ENCODE measurements at regions not wholly inside any gene's neighbourhood (a gene's known extent, or its start where the extent isn't known, plus 50 kb on each side); places are given as distances from the start of the nearest gene placed in this dataset.

DNA sequence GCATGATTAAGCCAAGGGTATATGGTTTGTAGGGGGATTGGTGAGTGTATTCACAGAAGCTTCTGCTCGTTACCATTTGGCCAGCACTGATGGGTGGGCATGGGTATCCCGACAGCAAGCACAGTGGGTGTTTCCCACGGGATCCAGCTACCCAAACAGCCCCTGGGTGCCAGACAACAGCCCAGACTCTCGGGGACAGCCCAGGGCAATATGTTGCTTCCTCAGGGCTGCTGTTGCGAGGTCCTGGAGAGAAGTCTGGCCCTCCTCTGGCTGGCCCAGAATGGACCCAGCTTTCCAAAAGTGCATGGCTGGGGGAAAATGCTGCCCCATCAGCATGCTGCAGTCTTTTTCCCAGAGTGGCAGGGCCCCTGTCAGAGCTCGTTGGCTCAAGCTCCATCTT is 247.0 kb downstream of the IRX1 start:
- Histone ChIP-seq H3K4me2 (ENCODE audit: low read length) (no peak overlapping the region), H3K56ac (ENCODE audit: low read length) (no peak overlapping the region), H4K8ac (ENCODE audit: low read depth, low read length) (no peak overlapping the region), H2AK5ac (ENCODE audit: low read length) (no peak overlapping the region), H3K36me3 (ENCODE audit: control insufficient read depth, insufficient read depth, low read length) (no peaks in the 10 kb centered on the region), H4K5ac (ENCODE audit: low read length) (no peak overlapping the region), H2BK15ac (replicated peaks; ENCODE audit: low read depth) (no peak overlapping the region), H3K79me2 (ENCODE audit: control insufficient read depth, insufficient read depth, low read length) (no peaks in the 10 kb centered on the region), H3K4me1 (ENCODE audit: control insufficient read depth, low read depth, low read length) (no peaks in the 10 kb centered on the region), H3K23ac (ENCODE audit: low read length) (no peak overlapping the region), H3K18ac (ENCODE audit: low read length) (no peak overlapping the region), H3K4ac (ENCODE audit: low read depth, low read length) (no peak overlapping the region), H3K9ac (ENCODE audit: low read length) (no peak overlapping the region), H3K79me1 (ENCODE audit: low read length) (no peaks in the 10 kb centered on the region), H3K4me3 (ENCODE audit: low read length) (no peak overlapping the region), H3K27ac (ENCODE audit: low read depth, low read length) (no peak overlapping the region), H2BK120ac (ENCODE audit: low read depth, low read length) (no peak overlapping the region), H2BK5ac (ENCODE audit: low read length) (no peak overlapping the region), H3K27me3 (ENCODE audit: insufficient read depth, low read length, poor library complexity) (no peaks in the 10 kb centered on the region)
- DNase-seq = no peak
- WGBS (ENCODE audit: extremely low coverage, insufficient coverage, low lambda C conversion rate) = no CpG with 5 or more reads among the region's 6 CpGs

DNA sequence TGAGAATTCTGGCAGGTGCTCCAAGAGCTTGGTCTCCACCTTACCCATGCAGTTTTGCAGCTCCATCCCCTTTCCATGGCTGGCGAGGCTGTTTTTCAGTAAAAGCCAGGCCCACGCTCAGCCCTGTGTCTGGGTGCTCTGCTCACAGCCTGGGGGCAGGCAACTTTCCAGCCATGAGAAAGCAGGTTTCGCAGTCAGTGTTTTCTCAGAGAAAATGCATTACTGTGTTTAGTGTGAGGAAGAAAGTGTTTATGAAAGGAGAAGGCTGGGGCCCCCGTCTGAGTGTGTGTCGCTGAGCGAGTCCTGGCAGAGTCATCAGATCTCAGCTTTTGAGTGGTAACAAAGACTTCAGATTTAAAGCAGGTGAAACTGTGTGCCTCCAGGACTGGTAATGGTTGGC is 248.1 kb downstream of the IRX1 start:
- Histone ChIP-seq H2BK5ac (ENCODE audit: low read length) (no peak overlapping the region), H3K36me3 (ENCODE audit: control insufficient read depth, insufficient read depth, low read length) (no peaks in the 10 kb centered on the region), H2BK120ac (ENCODE audit: low read depth, low read length) (no peak overlapping the region), H3K56ac (ENCODE audit: low read length) (no peak overlapping the region), H3K4me1 (ENCODE audit: control insufficient read depth, low read depth, low read length) (no peaks in the 10 kb centered on the region), H3K4ac (ENCODE audit: low read depth, low read length) (no peak overlapping the region), H3K9ac (ENCODE audit: low read length) (no peak overlapping the region), H3K4me2 (ENCODE audit: low read length) (no peak overlapping the region), H2AK5ac (ENCODE audit: low read length) (no peak overlapping the region), H3K18ac (ENCODE audit: low read length) (no peak overlapping the region), H3K79me2 (ENCODE audit: control insufficient read depth, insufficient read depth, low read length) (no peaks in the 10 kb centered on the region), H3K27me3 (ENCODE audit: insufficient read depth, low read length, poor library complexity) (no peaks in the 10 kb centered on the region), H4K8ac (ENCODE audit: low read depth, low read length) (no peak overlapping the region), H3K4me3 (ENCODE audit: low read length) (no peak overlapping the region), H3K23ac (ENCODE audit: low read length) (no peak overlapping the region), H2BK15ac (replicated peaks; ENCODE audit: low read depth) (no peak overlapping the region), H3K79me1 (ENCODE audit: low read length) (no peaks in the 10 kb centered on the region), H4K5ac (ENCODE audit: low read length) (no peak overlapping the region), H3K27ac (ENCODE audit: low read depth, low read length) (no peak overlapping the region)
- DNase-seq = no peak
- WGBS (ENCODE audit: extremely low coverage, insufficient coverage, low lambda C conversion rate) = no CpG with 5 or more reads among the region's 6 CpGs

DNA sequence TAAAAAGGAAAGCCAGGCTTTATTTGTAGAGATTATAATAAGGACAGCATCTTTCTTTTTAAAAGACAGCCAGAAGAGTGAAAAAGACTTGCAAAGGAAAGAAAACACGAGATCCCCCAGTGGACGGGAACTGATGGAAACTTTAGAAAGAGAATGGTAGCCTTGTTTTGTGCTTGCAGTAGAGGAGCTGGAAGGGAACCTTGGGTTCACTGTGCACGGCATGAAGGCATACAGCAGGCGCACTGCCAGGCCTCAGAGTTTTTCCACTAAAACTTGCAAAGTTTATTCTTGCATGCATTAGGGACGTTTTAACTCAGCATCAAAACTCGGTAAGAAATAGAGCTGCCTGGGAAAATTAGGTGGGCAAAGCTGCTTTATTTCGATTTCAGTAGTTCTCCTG is 248.6 kb downstream of the IRX1 start:
- Histone ChIP-seq H2BK15ac (replicated peaks; ENCODE audit: low read depth) (no peak overlapping the region), H3K23ac (ENCODE audit: low read length) (no peak overlapping the region), H3K56ac (ENCODE audit: low read length) (no peak overlapping the region), H3K27ac (ENCODE audit: low read depth, low read length) (no peak overlapping the region), H3K79me1 (ENCODE audit: low read length) (no peaks in the 10 kb centered on the region), H3K4me1 (ENCODE audit: control insufficient read depth, low read depth, low read length) (no peaks in the 10 kb centered on the region), H2BK120ac (ENCODE audit: low read depth, low read length) (no peak overlapping the region), H3K4me3 (ENCODE audit: low read length) (no peak overlapping the region), H4K8ac (ENCODE audit: low read depth, low read length) (no peak overlapping the region), H3K4ac (ENCODE audit: low read depth, low read length) (no peak overlapping the region), H2BK5ac (ENCODE audit: low read length) (no peak overlapping the region), H3K36me3 (ENCODE audit: control insufficient read depth, insufficient read depth, low read length) (no peaks in the 10 kb centered on the region), H3K79me2 (ENCODE audit: control insufficient read depth, insufficient read depth, low read length) (no peaks in the 10 kb centered on the region), H2AK5ac (ENCODE audit: low read length) (no peak overlapping the region), H3K27me3 (ENCODE audit: insufficient read depth, low read length, poor library complexity) (no peaks in the 10 kb centered on the region), H4K5ac (ENCODE audit: low read length) (no peak overlapping the region), H3K9ac (ENCODE audit: low read length) (no peak overlapping the region), H3K4me2 (ENCODE audit: low read length) (no peak overlapping the region), H3K18ac (ENCODE audit: low read length) (no peak overlapping the region)
- DNase-seq = no peak
- WGBS (ENCODE audit: extremely low coverage, insufficient coverage, low lambda C conversion rate) = no CpG with 5 or more reads among the region's 7 CpGs

DNA sequence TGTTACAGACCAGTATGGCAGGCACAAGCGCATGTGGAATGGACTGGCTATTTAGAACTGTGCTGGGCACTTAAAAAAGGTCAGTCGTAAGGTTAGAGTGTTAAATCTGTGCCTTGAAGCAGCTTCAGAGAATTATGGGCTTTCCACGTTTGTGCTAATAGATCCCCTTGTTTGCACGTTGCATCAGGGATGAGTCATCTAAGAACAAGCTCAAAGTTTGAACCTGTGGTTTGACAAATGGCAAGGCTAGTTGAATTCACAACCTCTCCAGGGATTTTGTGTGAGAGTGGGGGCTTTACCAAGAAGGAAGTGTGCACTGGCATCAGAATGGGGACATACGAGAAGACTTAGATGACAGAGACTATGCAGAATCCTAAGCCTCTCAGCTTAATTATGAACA is 249.6 kb downstream of the IRX1 start:
- no peak overlapping the region for H4K8ac ChIP-seq (ENCODE audit: low read depth, low read length)
- H3K4me1 ChIP-seq (ENCODE audit: control insufficient read depth, low read depth, low read length) = no peaks in the 10 kb centered on the region
- H3K4me2 ChIP-seq (ENCODE audit: low read length) = no peak overlapping the region
- H3K27ac ChIP-seq (ENCODE audit: low read depth, low read length) = no peak overlapping the region
- no peak overlapping the region for H2BK5ac ChIP-seq (ENCODE audit: low read length)
- H2BK120ac ChIP-seq (ENCODE audit: low read depth, low read length) = no peak overlapping the region
- no peak overlapping the region for H3K18ac ChIP-seq (ENCODE audit: low read length)
- no peaks in the 10 kb centered on the region for H3K79me2 ChIP-seq (ENCODE audit: control insufficient read depth, insufficient read depth, low read length)
- H2AK5ac ChIP-seq (ENCODE audit: low read length) = no peak overlapping the region
- no peak overlapping the region for H2BK15ac ChIP-seq (replicated peaks; ENCODE audit: low read depth)
- H3K56ac ChIP-seq (ENCODE audit: low read length) = no peak overlapping the region
- H3K36me3 ChIP-seq (ENCODE audit: control insufficient read depth, insufficient read depth, low read length) = no peaks in the 10 kb centered on the region
- no CpG with 5 or more reads among the region's 5 CpGs for WGBS (ENCODE audit: extremely low coverage, insufficient coverage, low lambda C conversion rate)
- H3K4me3 ChIP-seq (ENCODE audit: low read length) = no peak overlapping the region
- no peak for DNase-seq
- H3K23ac ChIP-seq (ENCODE audit: low read length) = no peak overlapping the region
- H3K79me1 ChIP-seq (ENCODE audit: low read length) = no peaks in the 10 kb centered on the region
- no peaks in the 10 kb centered on the region for H3K27me3 ChIP-seq (ENCODE audit: insufficient read depth, low read length, poor library complexity)
- H3K9ac ChIP-seq (ENCODE audit: low read length) = no peak overlapping the region
- H3K4ac ChIP-seq (ENCODE audit: low read depth, low read length) = no peak overlapping the region
- no peak overlapping the region for H4K5ac ChIP-seq (ENCODE audit: low read length)

DNA sequence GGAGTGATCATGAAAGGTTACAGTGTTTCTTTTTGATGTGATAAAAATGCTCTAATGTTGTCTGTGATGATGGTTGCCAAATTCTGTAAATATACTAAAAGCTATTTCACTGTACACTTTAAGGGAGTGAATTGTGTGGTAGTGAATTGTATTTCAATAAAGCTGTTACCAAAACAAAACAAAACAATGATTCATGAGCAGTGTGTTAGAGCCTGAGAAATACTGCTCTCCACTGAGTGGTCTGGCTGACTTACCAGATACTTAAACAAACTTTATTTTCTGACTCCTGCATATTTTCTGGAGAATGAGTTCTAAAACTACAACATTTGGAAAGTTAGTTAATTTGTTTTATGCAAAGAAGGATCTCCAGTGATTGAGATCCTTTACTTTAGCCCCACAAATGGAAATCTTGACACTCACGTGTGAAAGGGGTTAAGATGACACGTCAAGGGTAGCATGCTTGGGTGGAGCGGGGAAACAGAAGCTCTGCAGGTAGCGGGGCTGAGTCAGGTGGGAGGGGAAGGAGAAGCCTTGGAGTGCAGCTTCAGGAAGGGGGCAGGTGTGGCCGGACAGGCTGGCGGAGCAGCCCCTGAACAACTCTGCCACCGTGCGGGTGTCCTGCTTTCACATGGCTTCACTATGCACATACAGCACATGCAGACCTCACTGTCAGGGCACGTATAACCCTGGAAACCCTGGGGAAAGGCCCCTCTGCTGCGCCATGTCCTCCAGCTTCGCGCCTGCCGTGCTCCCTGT is 256.7 kb downstream of the IRX1 start:
- WGBS (ENCODE audit: extremely low coverage, insufficient coverage, low lambda C conversion rate) = no CpG with 5 or more reads among the region's 13 CpGs
- H3K79me1 ChIP-seq (ENCODE audit: low read length) = no peaks in the 10 kb centered on the region

DNA sequence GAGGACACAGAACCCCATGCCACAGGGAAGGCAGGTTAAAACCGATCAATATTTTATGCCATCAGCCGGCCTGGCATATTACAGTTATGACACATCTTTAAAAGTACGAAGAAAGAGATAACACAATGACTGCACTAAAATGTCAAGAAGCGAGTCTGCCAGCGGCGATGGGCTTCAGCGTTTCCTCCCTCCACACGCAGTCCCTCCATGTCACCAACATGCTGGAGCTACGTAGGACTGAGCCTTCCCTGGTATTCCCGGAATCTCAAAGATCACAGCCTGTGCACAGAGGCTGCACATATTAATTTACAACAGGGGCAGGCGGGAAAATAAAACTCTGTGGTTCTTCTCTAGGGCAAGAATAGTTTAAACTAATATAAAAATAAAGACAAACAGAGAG is 257.7 kb downstream of the IRX1 start:
- no peak overlapping the region for H2BK120ac ChIP-seq (ENCODE audit: low read depth, low read length)
- DNase-seq = no peak
- H3K36me3 ChIP-seq (ENCODE audit: control insufficient read depth, insufficient read depth, low read length) = no peaks in the 10 kb centered on the region
- H2AK5ac ChIP-seq (ENCODE audit: low read length) = no peak overlapping the region
- H3K79me1 ChIP-seq (ENCODE audit: low read length) = no peaks in the 10 kb centered on the region
- no peak overlapping the region for H3K4me2 ChIP-seq (ENCODE audit: low read length)
- no CpG with 5 or more reads among the region's 11 CpGs for WGBS (ENCODE audit: extremely low coverage, insufficient coverage, low lambda C conversion rate)
- no peaks in the 10 kb centered on the region for H3K79me2 ChIP-seq (ENCODE audit: control insufficient read depth, insufficient read depth, low read length)
- H3K4me3 ChIP-seq (ENCODE audit: low read length) = no peak overlapping the region
- no peak overlapping the region for H3K4ac ChIP-seq (ENCODE audit: low read depth, low read length)
- H3K4me1 ChIP-seq (ENCODE audit: control insufficient read depth, low read depth, low read length) = no peaks in the 10 kb centered on the region
- no peak overlapping the region for H4K8ac ChIP-seq (ENCODE audit: low read depth, low read length)
- no peak overlapping the region for H3K56ac ChIP-seq (ENCODE audit: low read length)
- no peak overlapping the region for H3K18ac ChIP-seq (ENCODE audit: low read length)
- no peak overlapping the region for H3K9ac ChIP-seq (ENCODE audit: low read length)
- no peak overlapping the region for H2BK5ac ChIP-seq (ENCODE audit: low read length)
- no peak overlapping the region for H2BK15ac ChIP-seq (replicated peaks; ENCODE audit: low read depth)
- no peak overlapping the region for H4K5ac ChIP-seq (ENCODE audit: low read length)
- no peak overlapping the region for H3K27ac ChIP-seq (ENCODE audit: low read depth, low read length)
- H3K27me3 ChIP-seq (ENCODE audit: insufficient read depth, low read length, poor library complexity) = no peaks in the 10 kb centered on the region
- H3K23ac ChIP-seq (ENCODE audit: low read length) = no peak overlapping the region

More for the DNA sequence above, 256.7 kb downstream of the IRX1 start:
- Histone ChIP-seq H3K4me2 (ENCODE audit: low read length) (no peak overlapping the region), H2BK15ac (replicated peaks; ENCODE audit: low read depth) (no peak overlapping the region), H2BK5ac (ENCODE audit: low read length) (no peak overlapping the region), H3K4me3 (ENCODE audit: low read length) (no peak overlapping the region), H3K9ac (ENCODE audit: low read length) (no peak overlapping the region), H4K8ac (ENCODE audit: low read depth, low read length) (no peak overlapping the region), H3K79me2 (ENCODE audit: control insufficient read depth, insufficient read depth, low read length) (no peaks in the 10 kb centered on the region), H3K4me1 (ENCODE audit: control insufficient read depth, low read depth, low read length) (no peaks in the 10 kb centered on the region), H3K36me3 (ENCODE audit: control insufficient read depth, insufficient read depth, low read length) (no peaks in the 10 kb centered on the region), H3K18ac (ENCODE audit: low read length) (no peak overlapping the region), H2BK120ac (ENCODE audit: low read depth, low read length) (no peak overlapping the region), H3K23ac (ENCODE audit: low read length) (no peak overlapping the region), H3K27me3 (ENCODE audit: insufficient read depth, low read length, poor library complexity) (no peaks in the 10 kb centered on the region), H3K56ac (ENCODE audit: low read length) (no peak overlapping the region), H2AK5ac (ENCODE audit: low read length) (no peak overlapping the region), H4K5ac (ENCODE audit: low read length) (no peak overlapping the region), H3K4ac (ENCODE audit: low read depth, low read length) (no peak overlapping the region), H3K27ac (ENCODE audit: low read depth, low read length) (no peak overlapping the region)
- no peak for DNase-seq
